ENCODE measurements at regions not wholly inside any gene's neighbourhood (a gene's known extent, or its start where the extent isn't known, plus 50 kb on each side); places are given as distances from the start of the nearest gene placed in this dataset.

- Histone ChIP-seq H3K9me2 (replicated peaks; ENCODE audit: insufficient read depth, low read length) (no peaks in the 10 kb centered on the region), H3K9me3 (replicated peaks; ENCODE audit: insufficient read depth, low read length) (no peaks in the 10 kb centered on the region), H3K27ac (ENCODE audit: low read length) (no peak overlapping the region), H3K4me2 (ENCODE audit: low read depth, low read length) (no peak overlapping the region), H3K27me3 (replicated peaks; ENCODE audit: insufficient read depth, low read length) (no peaks in the 10 kb centered on the region), H3K4me1 (ENCODE audit: low read length) (no peaks in the 10 kb centered on the region), H3F3A (ENCODE audit: insufficient read depth, low read length) (no peaks in the 10 kb centered on the region), H3K79me2 (ENCODE audit: low read length) (no peaks in the 10 kb centered on the region), H3K36me3 (replicated peaks; ENCODE audit: insufficient read depth, low read length) (no peaks in the 10 kb centered on the region), H2AFZ (ENCODE audit: low read length) (no peak overlapping the region), H3K4me3 (ENCODE audit: low read length) (no peak overlapping the region), H4K20me1 (ENCODE audit: insufficient read depth, low read length) (no peaks in the 10 kb centered on the region), H3K9ac (ENCODE audit: low read length) (no peak overlapping the region)
- no peak for DNase-seq
- TF ChIP-seq EZH2phosphoT487 (IDR thresholded peaks at IDR 0.05; ENCODE audit: low read length) (no peak), EZH2 (optimal IDR thresholded peaks at IDR 0.05; ENCODE audit: low read depth, low read length) (no peak)
- TF ChIP-seq, protein P1, sequence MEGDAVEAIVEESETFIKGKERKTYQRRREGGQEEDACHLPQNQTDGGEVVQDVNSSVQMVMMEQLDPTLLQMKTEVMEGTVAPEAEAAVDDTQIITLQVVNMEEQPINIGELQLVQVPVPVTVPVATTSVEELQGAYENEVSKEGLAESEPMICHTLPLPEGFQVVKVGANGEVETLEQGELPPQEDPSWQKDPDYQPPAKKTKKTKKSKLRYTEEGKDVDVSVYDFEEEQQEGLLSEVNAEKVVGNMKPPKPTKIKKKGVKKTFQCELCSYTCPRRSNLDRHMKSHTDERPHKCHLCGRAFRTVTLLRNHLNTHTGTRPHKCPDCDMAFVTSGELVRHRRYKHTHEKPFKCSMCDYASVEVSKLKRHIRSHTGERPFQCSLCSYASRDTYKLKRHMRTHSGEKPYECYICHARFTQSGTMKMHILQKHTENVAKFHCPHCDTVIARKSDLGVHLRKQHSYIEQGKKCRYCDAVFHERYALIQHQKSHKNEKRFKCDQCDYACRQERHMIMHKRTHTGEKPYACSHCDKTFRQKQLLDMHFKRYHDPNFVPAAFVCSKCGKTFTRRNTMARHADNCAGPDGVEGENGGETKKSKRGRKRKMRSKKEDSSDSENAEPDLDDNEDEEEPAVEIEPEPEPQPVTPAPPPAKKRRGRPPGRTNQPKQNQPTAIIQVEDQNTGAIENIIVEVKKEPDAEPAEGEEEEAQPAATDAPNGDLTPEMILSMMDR (IDR thresholded peaks at IDR 0.05; ENCODE audit: low read length), result no peak
Measured at GRCh38 chr16:62404842-62405611, 368.8 kb upstream of the CDH8 start.

GRCh38 chr16:62392698-62393097 is 356.5 kb upstream of the CDH8 start:
- H3K9me2 ChIP-seq (replicated peaks; ENCODE audit: insufficient read depth, low read length), result no peaks in the 10 kb centered on the region
- no peak overlapping the region for H2AFZ ChIP-seq (ENCODE audit: low read length)
- no peak overlapping the region for H3K27ac ChIP-seq (ENCODE audit: low read length)
- no peaks in the 10 kb centered on the region for H4K20me1 ChIP-seq (ENCODE audit: insufficient read depth, low read length)
- no peaks in the 10 kb centered on the region for H3K9me3 ChIP-seq (replicated peaks; ENCODE audit: insufficient read depth, low read length)
- no peaks in the 10 kb centered on the region for H3K79me2 ChIP-seq (ENCODE audit: low read length)
- no peaks in the 10 kb centered on the region for H3K4me1 ChIP-seq (ENCODE audit: low read length)
- H3F3A ChIP-seq (ENCODE audit: insufficient read depth, low read length), result no peaks in the 10 kb centered on the region
- no peak overlapping the region for H3K4me3 ChIP-seq (ENCODE audit: low read length)
- no peak overlapping the region for H3K9ac ChIP-seq (ENCODE audit: low read length)
- H3K36me3 ChIP-seq (replicated peaks; ENCODE audit: insufficient read depth, low read length), result no peaks in the 10 kb centered on the region
- H3K4me2 ChIP-seq (ENCODE audit: low read depth, low read length), result no peak overlapping the region
- H3K27me3 ChIP-seq (replicated peaks; ENCODE audit: insufficient read depth, low read length), result no peaks in the 10 kb centered on the region
- DNase-seq, result no peak
- no peak for TF ChIP-seq EZH2 (optimal IDR thresholded peaks at IDR 0.05; ENCODE audit: low read depth, low read length)
- TF ChIP-seq EZH2phosphoT487 (IDR thresholded peaks at IDR 0.05; ENCODE audit: low read length), result no peak
- TF ChIP-seq, protein P1 (IDR thresholded peaks at IDR 0.05; ENCODE audit: low read length), result no peak

- no peak overlapping the region for H3K27ac ChIP-seq (ENCODE audit: low read length)
- no peaks in the 10 kb centered on the region for H3F3A ChIP-seq (ENCODE audit: insufficient read depth, low read length)
- no peaks in the 10 kb centered on the region for H3K36me3 ChIP-seq (replicated peaks; ENCODE audit: insufficient read depth, low read length)
- TF ChIP-seq, protein P1 (IDR thresholded peaks at IDR 0.05; ENCODE audit: low read length), result no peak
- no peak for TF ChIP-seq EZH2phosphoT487 (IDR thresholded peaks at IDR 0.05; ENCODE audit: low read length)
- TF ChIP-seq EZH2 (optimal IDR thresholded peaks at IDR 0.05; ENCODE audit: low read depth, low read length), result no peak
- H4K20me1 ChIP-seq (ENCODE audit: insufficient read depth, low read length), result no peaks in the 10 kb centered on the region
- H3K27me3 ChIP-seq (replicated peaks; ENCODE audit: insufficient read depth, low read length), result no peaks in the 10 kb centered on the region
- H3K9me3 ChIP-seq (replicated peaks; ENCODE audit: insufficient read depth, low read length), result no peaks in the 10 kb centered on the region
- H3K79me2 ChIP-seq (ENCODE audit: low read length), result no peaks in the 10 kb centered on the region
- no peak overlapping the region for H2AFZ ChIP-seq (ENCODE audit: low read length)
- H3K9me2 ChIP-seq (replicated peaks; ENCODE audit: insufficient read depth, low read length), result no peaks in the 10 kb centered on the region
- no peak overlapping the region for H3K4me2 ChIP-seq (ENCODE audit: low read depth, low read length)
- H3K4me1 ChIP-seq (ENCODE audit: low read length), result no peaks in the 10 kb centered on the region
- H3K4me3 ChIP-seq (ENCODE audit: low read length), result no peak overlapping the region
- no peak for DNase-seq
- H3K9ac ChIP-seq (ENCODE audit: low read length), result no peak overlapping the region
Measured at GRCh38 chr16:62391940-62392339, 355.7 kb upstream of the CDH8 start.
